ENCODE measurements at regions not wholly inside any gene's neighbourhood (a gene's known extent, or its start where the extent isn't known, plus 50 kb on each side); places are given as distances from the start of the nearest gene placed in this dataset.

GRCh38 chr2:114025030-114025429 lies 135.1 kb downstream of the ACTR3 start:
- TF ChIP-seq CTCF (IDR thresholded peaks at IDR 0.05), result no peak
- TF ChIP-seq POLR2A (IDR thresholded peaks at IDR 0.05), result no peak

Measured in lower leg skin (tissue), 3 donors.